ENCODE measurements at regions not wholly inside any gene's neighbourhood (a gene's known extent, or its start where the extent isn't known, plus 50 kb on each side); places are given as distances from the start of the nearest gene placed in this dataset.

DNA sequence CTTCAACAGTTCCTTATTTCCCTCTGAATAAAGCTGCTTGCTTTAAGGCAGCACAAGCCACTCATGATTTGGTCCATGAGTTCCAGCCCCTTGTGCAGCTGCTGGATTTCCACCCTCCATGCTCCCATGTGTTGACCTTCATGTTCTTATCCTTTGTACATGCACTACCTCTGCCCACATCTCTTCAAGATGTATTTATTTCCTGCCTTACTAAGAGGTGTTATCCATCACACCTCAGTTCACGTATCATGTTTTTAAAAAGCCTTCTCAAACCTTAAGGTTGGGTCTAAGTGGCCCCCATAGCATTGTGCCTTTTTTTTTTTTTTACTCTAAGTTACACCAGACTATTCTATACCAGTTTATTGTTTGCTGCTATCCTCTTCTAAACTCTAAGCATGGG is 107.7 kb downstream of the SIPA1L2 start:
- no peak for TF ChIP-seq ZFX (IDR thresholded peaks at IDR 0.05; ENCODE audit: borderline replicate concordance)
- TF ChIP-seq, protein P1, sequence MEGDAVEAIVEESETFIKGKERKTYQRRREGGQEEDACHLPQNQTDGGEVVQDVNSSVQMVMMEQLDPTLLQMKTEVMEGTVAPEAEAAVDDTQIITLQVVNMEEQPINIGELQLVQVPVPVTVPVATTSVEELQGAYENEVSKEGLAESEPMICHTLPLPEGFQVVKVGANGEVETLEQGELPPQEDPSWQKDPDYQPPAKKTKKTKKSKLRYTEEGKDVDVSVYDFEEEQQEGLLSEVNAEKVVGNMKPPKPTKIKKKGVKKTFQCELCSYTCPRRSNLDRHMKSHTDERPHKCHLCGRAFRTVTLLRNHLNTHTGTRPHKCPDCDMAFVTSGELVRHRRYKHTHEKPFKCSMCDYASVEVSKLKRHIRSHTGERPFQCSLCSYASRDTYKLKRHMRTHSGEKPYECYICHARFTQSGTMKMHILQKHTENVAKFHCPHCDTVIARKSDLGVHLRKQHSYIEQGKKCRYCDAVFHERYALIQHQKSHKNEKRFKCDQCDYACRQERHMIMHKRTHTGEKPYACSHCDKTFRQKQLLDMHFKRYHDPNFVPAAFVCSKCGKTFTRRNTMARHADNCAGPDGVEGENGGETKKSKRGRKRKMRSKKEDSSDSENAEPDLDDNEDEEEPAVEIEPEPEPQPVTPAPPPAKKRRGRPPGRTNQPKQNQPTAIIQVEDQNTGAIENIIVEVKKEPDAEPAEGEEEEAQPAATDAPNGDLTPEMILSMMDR (IDR thresholded peaks at IDR 0.05), result no peak
- H3K27ac ChIP-seq, result no peak overlapping the region

DNA sequence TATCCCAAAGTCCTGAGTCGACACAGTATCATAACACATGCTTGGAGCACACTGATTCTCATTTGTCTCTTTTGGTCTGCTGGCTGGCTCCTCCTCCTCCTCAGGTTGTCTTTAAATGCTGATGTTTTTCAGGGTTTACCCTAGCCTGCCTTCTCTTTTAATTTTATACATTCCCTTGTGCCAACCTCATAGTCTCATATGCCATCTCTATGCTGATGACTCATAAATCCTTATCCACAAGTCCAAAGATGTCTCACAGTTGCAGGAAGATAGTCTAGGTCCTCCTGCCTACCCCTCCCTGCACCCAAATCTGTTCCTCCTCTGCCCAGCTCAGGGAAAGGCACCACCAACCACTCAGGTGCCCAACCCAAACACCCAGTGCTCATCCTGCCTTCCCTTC is 108.3 kb downstream of the SIPA1L2 start:
- H3K27ac ChIP-seq, result no peak overlapping the region

GRCh38 chr1:232519186-232519585 is 110.7 kb downstream of the SIPA1L2 start:
- no peak overlapping the region for H3K27ac ChIP-seq
- TF ChIP-seq, protein P1 (IDR thresholded peaks at IDR 0.05), result no peak
- TF ChIP-seq ZFX (IDR thresholded peaks at IDR 0.05; ENCODE audit: borderline replicate concordance), result no peak

More for the DNA sequence above, 108.3 kb downstream of the SIPA1L2 start:
- no peak for TF ChIP-seq ZFX (IDR thresholded peaks at IDR 0.05; ENCODE audit: borderline replicate concordance)
- TF ChIP-seq, protein P1 (IDR thresholded peaks at IDR 0.05), result no peak

- TF ChIP-seq, protein P1 (IDR thresholded peaks at IDR 0.05), result no peak
- TF ChIP-seq ZFX (IDR thresholded peaks at IDR 0.05; ENCODE audit: borderline replicate concordance), result no peak
- H3K27ac ChIP-seq, result no peak overlapping the region
These were observed 111.6 kb downstream of the SIPA1L2 start for GRCh38 chr1:232518349-232518748.

DNA sequence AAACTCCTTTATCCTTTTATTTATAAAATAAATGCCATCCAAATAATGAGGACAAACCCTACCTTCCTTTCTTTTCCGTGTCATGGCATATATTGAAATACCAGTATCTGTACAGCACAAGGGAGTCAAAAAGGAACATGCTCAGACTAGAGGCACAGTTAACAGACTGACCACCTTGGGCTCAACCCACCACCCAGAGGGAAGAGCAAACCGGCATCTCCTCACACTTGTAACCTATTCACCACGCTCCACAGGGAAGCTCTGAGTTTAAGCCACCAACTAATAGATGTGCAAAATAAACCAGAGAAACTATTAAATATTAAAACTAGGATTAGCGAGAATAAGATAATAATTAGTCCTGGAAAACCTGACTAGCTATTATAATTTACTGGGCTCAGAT is 112.7 kb downstream of the SIPA1L2 start:
- H3K27ac ChIP-seq, result no peak overlapping the region
- TF ChIP-seq, protein P1 (IDR thresholded peaks at IDR 0.05), result no peak
- TF ChIP-seq ZFX (IDR thresholded peaks at IDR 0.05; ENCODE audit: borderline replicate concordance), result no peak

GRCh38 chr1:232515706-232516105 is 114.2 kb downstream of the SIPA1L2 start:
- no peak for TF ChIP-seq ZFX (IDR thresholded peaks at IDR 0.05; ENCODE audit: borderline replicate concordance)
- TF ChIP-seq, protein P1 (IDR thresholded peaks at IDR 0.05), result no peak
- no peak overlapping the region for H3K27ac ChIP-seq

DNA sequence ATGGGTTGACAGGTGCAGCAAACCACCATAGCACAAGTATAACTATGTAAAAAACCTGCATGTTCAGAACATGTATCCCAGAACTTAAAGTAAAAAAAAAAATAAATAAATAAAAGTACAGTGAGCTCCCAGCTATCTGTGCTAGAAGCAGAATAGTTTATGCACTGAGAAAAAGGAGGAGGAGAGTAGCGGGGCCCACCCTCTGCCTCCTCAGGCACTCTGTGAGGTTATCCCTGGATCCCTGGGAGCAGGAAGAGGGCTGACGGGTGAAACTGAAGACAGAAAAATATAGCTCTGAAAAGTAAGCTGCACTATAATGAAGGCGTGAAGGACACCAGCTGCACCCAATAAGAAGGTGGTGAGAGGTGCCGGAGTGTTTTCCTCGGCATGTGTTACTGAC is 117.2 kb downstream of the SIPA1L2 start:
- no peak overlapping the region for H3K27ac ChIP-seq
- TF ChIP-seq ZFX (IDR thresholded peaks at IDR 0.05; ENCODE audit: borderline replicate concordance), result no peak
- TF ChIP-seq, protein P1 (IDR thresholded peaks at IDR 0.05), result no peak

Measured in 22Rv1 (cell line).